OCI-LY7 (cell line): ENCODE measurements at regions not wholly inside any gene's neighbourhood (a gene's known extent, or its start where the extent isn't known, plus 50 kb on each side); places are given as distances from the start of the nearest gene placed in this dataset.

Experiments used
- BruUV-seq: library from RNA; stranded (reverse); fragments of 400-500 nt; replicated peaks from 2 replicates; lab custom pipeline; 2021; lab: Mats Ljungman, UMichigan
- CTCF ChIA-PET: fragments of 300-600 bp; sonication (Branson Sonifier 250); formaldehyde crosslinking; loops from one replicate; lab custom pipeline; 2022; ENCODE audit warnings: antibody characterized with exemption; ENCODE audit not compliant: unreplicated experiment; lab: Charles Lee
- POLR2A ChIA-PET: fragments of 300-600 bp; sonication (Branson Sonifier 250); formaldehyde crosslinking; loops from one replicate; lab custom pipeline; 2022; ENCODE audit warnings: antibody characterized with exemption; lab: Charles Lee
- DNase-seq: peaks from one replicate; pipeline ENCODE4 v3.0.0-alpha.2; 2015; ENCODE audit warnings: low spot score
- H2AFZ ChIP-seq: fragments of 200-600 bp; sonication (generic), shearing (Covaris generic); 2 replicates; pipeline ENCODE4 v1.6.1; 2014; ENCODE audit warnings: mild to moderate bottlenecking, antibody characterized with exemption, low read length, moderate library complexity
- H3K27ac ChIP-seq: fragments of 200-600 bp; sonication (generic); 2 replicates; pipeline ENCODE4 v1.5.1; 2014; ENCODE audit warnings: mixed run types, low read depth, mild to moderate bottlenecking, moderate library complexity, low read length, inconsistent platforms; ENCODE audit not compliant: poor library complexity, severe bottlenecking
- H3K36me3 ChIP-seq: fragments of 200-600 bp; sonication (generic); 2 replicates; pipeline ENCODE4 v1.6.1; 2014; ENCODE audit warnings: mild to moderate bottlenecking, antibody characterized with exemption, low read length, moderate library complexity, mixed read lengths; ENCODE audit not compliant: insufficient read depth
- H3K4me1 ChIP-seq: fragments of 200-600 bp; sonication (generic); 2 replicates; pipeline ENCODE4 v1.5.1; 2014; ENCODE audit warnings: mild to moderate bottlenecking, low read length; ENCODE audit not compliant: insufficient read depth, poor library complexity, severe bottlenecking
- H3K4me2 ChIP-seq: fragments of 200-600 bp; sonication (generic); 2 replicates; pipeline ENCODE4 v1.6.1; 2014; ENCODE audit warnings: mild to moderate bottlenecking, low read length
- H3K4me3 ChIP-seq: fragments of 200-600 bp; sonication (generic); 2 replicates; pipeline ENCODE4 v1.5.1; 2014; ENCODE audit warnings: mild to moderate bottlenecking, low read depth, low read length; ENCODE audit not compliant: poor library complexity, severe bottlenecking
- H3K79me2 ChIP-seq: fragments of 200-600 bp; sonication (generic); 2 replicates; pipeline ENCODE4 v1.6.1; 2016; ENCODE audit warnings: low read depth, mild to moderate bottlenecking, low read length, moderate library complexity, mixed read lengths; ENCODE audit not compliant: insufficient read depth
- H3K9me2 ChIP-seq: fragments of 200-600 bp; sonication (generic); 2 replicates; pipeline ENCODE4 v1.6.1; 2016; ENCODE audit warnings: mild to moderate bottlenecking, low read length, mixed read lengths; ENCODE audit not compliant: insufficient read depth
- H3K9me3 ChIP-seq: fragments of 200-600 bp; sonication (generic); 2 replicates; pipeline ENCODE4 v1.6.1; 2014; ENCODE audit warnings: mild to moderate bottlenecking, mixed run types, low read length, mixed read lengths
- H4K20me1 ChIP-seq: fragments of 200-600 bp; sonication (generic); 2 replicates; pipeline ENCODE4 v1.6.1; 2014; ENCODE audit warnings: mild to moderate bottlenecking, antibody characterized with exemption, low read length, moderate library complexity, mixed read lengths; ENCODE audit not compliant: insufficient read depth
- EZH2phosphoT487 ChIP-seq: fragments of 200-600 bp; sonication (generic); IDR thresholded peaks from 2 replicates; pipeline ENCODE4 v1.6.1; 2018; ENCODE audit warnings: low read depth, borderline replicate concordance, mild to moderate bottlenecking, mixed run types, antibody characterized with exemption, low read length, moderate library complexity, mixed read lengths
- intact Hi-C: fragments of 100-400 bp; cut with micrococcal nuclease; formaldehyde crosslinking; loops from one replicate; pipeline ENCODE4 v1.10.0; 2022; ENCODE audit not compliant: unreplicated experiment
- TF ChIP-seq, protein P1 (sequence below): fragments of 200-600 bp; sonication (generic); conservative IDR thresholded peaks from 2 replicates; pipeline ENCODE4 v1.5.1; 2014; ENCODE audit warnings: mild to moderate bottlenecking, antibody characterized with exemption, low read length, moderate library complexity, mixed read lengths

DNA sequence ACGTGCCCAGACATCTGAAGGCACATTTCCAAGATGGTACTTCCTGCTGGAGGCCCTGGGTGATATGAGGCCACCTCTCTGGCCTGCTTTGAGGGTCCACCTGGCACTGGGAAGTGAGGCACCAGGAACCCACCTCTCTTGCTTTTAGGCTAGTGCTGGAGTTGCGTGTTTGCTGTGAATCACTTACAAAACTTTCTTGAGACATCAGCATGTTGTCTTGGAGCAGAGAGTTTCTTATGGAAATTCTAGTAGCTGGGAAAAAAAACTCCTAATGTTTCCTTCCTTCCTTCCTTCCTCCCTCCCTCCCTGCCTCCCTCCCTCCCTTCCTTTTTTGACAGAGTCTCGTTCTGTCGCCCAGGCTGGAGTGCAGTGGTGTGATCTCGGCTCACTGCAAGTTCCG is 341.3 kb downstream of the MIAT start:
- DNase-seq: no peak
- no peak for TF ChIP-seq EZH2phosphoT487
- TF ChIP-seq, protein P1, sequence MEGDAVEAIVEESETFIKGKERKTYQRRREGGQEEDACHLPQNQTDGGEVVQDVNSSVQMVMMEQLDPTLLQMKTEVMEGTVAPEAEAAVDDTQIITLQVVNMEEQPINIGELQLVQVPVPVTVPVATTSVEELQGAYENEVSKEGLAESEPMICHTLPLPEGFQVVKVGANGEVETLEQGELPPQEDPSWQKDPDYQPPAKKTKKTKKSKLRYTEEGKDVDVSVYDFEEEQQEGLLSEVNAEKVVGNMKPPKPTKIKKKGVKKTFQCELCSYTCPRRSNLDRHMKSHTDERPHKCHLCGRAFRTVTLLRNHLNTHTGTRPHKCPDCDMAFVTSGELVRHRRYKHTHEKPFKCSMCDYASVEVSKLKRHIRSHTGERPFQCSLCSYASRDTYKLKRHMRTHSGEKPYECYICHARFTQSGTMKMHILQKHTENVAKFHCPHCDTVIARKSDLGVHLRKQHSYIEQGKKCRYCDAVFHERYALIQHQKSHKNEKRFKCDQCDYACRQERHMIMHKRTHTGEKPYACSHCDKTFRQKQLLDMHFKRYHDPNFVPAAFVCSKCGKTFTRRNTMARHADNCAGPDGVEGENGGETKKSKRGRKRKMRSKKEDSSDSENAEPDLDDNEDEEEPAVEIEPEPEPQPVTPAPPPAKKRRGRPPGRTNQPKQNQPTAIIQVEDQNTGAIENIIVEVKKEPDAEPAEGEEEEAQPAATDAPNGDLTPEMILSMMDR: no peak
- ChIA-PET POLR2A (interaction anchor here (0.8 kb wide), 1 partner anchor 107 kb away, joined by 3 read pairs; no protein-coding TSS in a partner anchor), CTCF (no interaction called here)
- Histone ChIP-seq H3K4me1 (no peaks in the 10 kb centered on the region), H3K4me2 (no peak overlapping the region), H3K36me3 (no peaks in the 10 kb centered on the region), H4K20me1 (no peaks in the 10 kb centered on the region), H3K27ac (no peak overlapping the region), H3K9me2 (no peaks in the 10 kb centered on the region), H3K9me3 (no peaks in the 10 kb centered on the region), H3K4me3 (no peak overlapping the region), H2AFZ (no peak overlapping the region), H3K79me2 (no peaks in the 10 kb centered on the region)
- intact Hi-C loops: no loop called here
- BruUV-seq: no TSS peak

GRCh38 chr22:27003297-27003696 is 345.9 kb downstream of the MIAT start:
- no peaks in the 10 kb centered on the region for H4K20me1 ChIP-seq
- no peak for DNase-seq
- POLR2A ChIA-PET: no interaction called here
- intact Hi-C loops: no loop called here
- H3K4me2 ChIP-seq: no peak overlapping the region
- no peak for TF ChIP-seq EZH2phosphoT487
- TF ChIP-seq, protein P1: no peak
- H3K79me2 ChIP-seq: no peaks in the 10 kb centered on the region
- H3K4me1 ChIP-seq: no peaks in the 10 kb centered on the region
- H3K9me3 ChIP-seq: no peaks in the 10 kb centered on the region
- no peak overlapping the region for H3K27ac ChIP-seq
- no TSS peak for BruUV-seq
- H3K9me2 ChIP-seq: no peaks in the 10 kb centered on the region
- no peaks in the 10 kb centered on the region for H3K36me3 ChIP-seq
- CTCF ChIA-PET: no interaction called here
- H2AFZ ChIP-seq: no peak overlapping the region
- H3K4me3 ChIP-seq: no peak overlapping the region

GRCh38 chr22:27004434-27004833 is 347.0 kb downstream of the MIAT start:
- Histone ChIP-seq H3K79me2 (no peaks in the 10 kb centered on the region), H3K4me1 (no peaks in the 10 kb centered on the region), H4K20me1 (no peaks in the 10 kb centered on the region), H3K4me2 (no peak overlapping the region), H3K4me3 (no peak overlapping the region), H3K36me3 (no peaks in the 10 kb centered on the region), H3K9me2 (no peaks in the 10 kb centered on the region), H3K27ac (no peak overlapping the region), H3K9me3 (no peaks in the 10 kb centered on the region), H2AFZ (no peak overlapping the region)
- DNase-seq: peak; percentile 5
- BruUV-seq: no TSS peak
- intact Hi-C loops: no loop called here
- POLR2A ChIA-PET: no interaction called here
- CTCF ChIA-PET: no interaction called here
- TF ChIP-seq, protein P1: no peak
- no peak for TF ChIP-seq EZH2phosphoT487
